Common myeloid progenitor, CD34-positive (primary cell): ENCODE measurements at regions not wholly inside any gene's neighbourhood (a gene's known extent, or its start where the extent isn't known, plus 50 kb on each side); places are given as distances from the start of the nearest gene placed in this dataset.

Experiments used
- CTCF ChIA-PET: fragments of 350-600 bp; sonication (Branson Sonifier 250); formaldehyde crosslinking; loops from one replicate; lab custom pipeline; 2021; ENCODE audit warnings: antibody characterized with exemption; lab: Charles Lee
- POLR2A ChIA-PET: fragments of 350-600 bp; sonication (Branson Sonifier 250); formaldehyde crosslinking; loops from one replicate; lab custom pipeline; 2021; ENCODE audit warnings: antibody characterized with exemption; lab: Charles Lee
- DNase-seq, 3 donors: peaks; one replicate each; pipeline versions ENCODE4 v3.0.0 to v3.0.0-alpha.2; 2013
- H3K27ac ChIP-seq, 2 experiments: 1 replicate in 1 of 2; 2 replicates in 1 of 2; pipeline ENCODE4 v1.7.0; 2013; ENCODE audit warnings: inconsistent platforms in 2 of 2, low read length in 2 of 2, mild to moderate bottlenecking in 2 of 2, low read depth in 1 of 2, moderate library complexity in 1 of 2; ENCODE audit not compliant: severe bottlenecking in 2 of 2, insufficient read depth in 1 of 2, poor library complexity in 1 of 2
- H3K27me3 ChIP-seq, 5 experiments: replicated peaks in 2 of 5; 1 replicate in 3 of 5; 2 replicates in 2 of 5; pipeline versions ENCODE4 v1.6.1 to v1.7.0; 2013; ENCODE audit warnings: low read length in 4 of 5, mild to moderate bottlenecking in 2 of 5, moderate library complexity in 2 of 5, inconsistent platforms in 1 of 5; ENCODE audit not compliant: insufficient read depth in 5 of 5, control insufficient read depth in 4 of 5
- H3K36me3 ChIP-seq, 4 experiments: 1 replicate in 2 of 4; 2 replicates in 2 of 4; pipeline versions ENCODE4 v1.6.1 to v1.7.0; 2013; ENCODE audit warnings: low read length in 3 of 4, control low read depth in 1 of 4, mild to moderate bottlenecking in 1 of 4; ENCODE audit not compliant: control insufficient read depth in 4 of 4, insufficient read depth in 4 of 4
- H3K4me1 ChIP-seq, 4 experiments: 1 replicate in 3 of 4; 2 replicates in 1 of 4; pipeline versions ENCODE4 v1.6.1 to v1.7.1; 2013; ENCODE audit warnings: low read length in 3 of 4, mild to moderate bottlenecking in 3 of 4, control low read depth in 1 of 4, inconsistent platforms in 1 of 4, moderate library complexity in 1 of 4; ENCODE audit not compliant: control insufficient read depth in 4 of 4, insufficient read depth in 4 of 4; ENCODE audit errors: control extremely low read depth in 1 of 4
- H3K4me3 ChIP-seq, 7 experiments: 1 replicate in 4 of 7; 2 replicates in 3 of 7; pipeline versions ENCODE4 v1.5.1 to v1.7.0; 2013; ENCODE audit warnings: mild to moderate bottlenecking in 7 of 7, low read length in 6 of 7, moderate library complexity in 6 of 7, inconsistent platforms in 2 of 7, low read depth in 2 of 7, control low read depth in 1 of 7; ENCODE audit not compliant: insufficient read depth in 4 of 7, control insufficient read depth in 1 of 7; ENCODE audit errors: extremely low read depth in 1 of 7
- H3K9me3 ChIP-seq, 5 experiments: 1 replicate in 4 of 5; 2 replicates in 1 of 5; pipeline versions ENCODE4 v1.6.1 to v1.7.1; 2013; ENCODE audit warnings: low read length in 4 of 5, mild to moderate bottlenecking in 2 of 5, inconsistent platforms in 1 of 5, low read depth in 1 of 5, moderate library complexity in 1 of 5; ENCODE audit not compliant: control insufficient read depth in 4 of 5, insufficient read depth in 2 of 5; ENCODE audit errors: control extremely low read depth in 1 of 5
- whole genome bisulfite sequencing: methylation state at CpG from one replicate; pipeline ENCODE4 v1.1.5; 2013; ENCODE audit not compliant: insufficient coverage; 5-methylcytosine and 5-hydroxymethylcytosine counted together

- WGBS = 100% methylated on average over 2 of the region's 3 CpGs
- POLR2A ChIA-PET = no interaction called here
- Histone ChIP-seq H3K27me3 (no peaks in the 10 kb centered on the region), H3K27ac (no peak overlapping the region), H3K4me3 (no peak overlapping the region), H3K4me1 (no peaks in the 10 kb centered on the region), H3K36me3 (no peaks in the 10 kb centered on the region), H3K9me3 (no peaks in the 10 kb centered on the region)
- CTCF ChIA-PET = interaction anchor here (0.7 to 3.1 kb wide), 2 partner anchors 23 to 397 kb away, joined by 3 to 10 read pairs; no protein-coding TSS in a partner anchor
- no peak for DNase-seq
Measured at GRCh38 chr11:86893235-86893634, 62.0 kb downstream of the FZD4 start.
